ENCODE measurements at regions not wholly inside any gene's neighbourhood (a gene's known extent, or its start where the extent isn't known, plus 50 kb on each side); places are given as distances from the start of the nearest gene placed in this dataset.

DNA sequence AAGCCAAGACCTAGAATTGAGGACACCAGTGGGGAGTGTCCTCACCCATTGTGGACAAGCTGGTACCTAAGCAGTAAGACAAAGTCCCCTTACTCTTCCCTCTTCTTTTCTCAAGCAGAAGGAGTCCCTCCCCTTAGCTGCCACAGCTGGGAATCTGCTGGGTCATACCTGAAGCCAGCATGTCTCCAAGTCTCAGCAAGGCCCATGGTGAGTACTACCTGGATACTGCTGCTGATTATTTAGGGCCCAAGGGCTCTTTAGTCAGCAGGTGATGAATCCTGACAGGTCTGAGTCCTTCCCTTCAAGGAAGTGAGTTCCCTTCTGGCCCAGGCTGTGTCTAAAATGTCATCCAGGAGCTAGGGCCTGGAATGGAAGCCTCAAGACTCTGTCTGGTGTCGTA, 198.6 kb upstream of the STK17B start:
- H3K9ac ChIP-seq (replicated peaks; ENCODE audit: extremely low read depth, insufficient read depth, low read length) = no peak overlapping the region
- H3K36me3 ChIP-seq (ENCODE audit: control insufficient read depth in 2 of 2, extremely low read depth in 1 of 2, insufficient read depth in 2 of 2, low read length in 2 of 2) = no peaks in the 10 kb centered on the region
- no peaks in the 10 kb centered on the region for H4K20me1 ChIP-seq (replicated peaks; ENCODE audit: control insufficient read depth, extremely low read depth, insufficient read depth, low read length)
- TF ChIP-seq POLR2AphosphoS5 (IDR thresholded peaks at IDR 0.05; ENCODE audit: insufficient read depth, low read depth, low read length) (no peak), GATA2 (IDR thresholded peaks at IDR 0.05; ENCODE audit: insufficient read depth, insufficient read length, low read depth, low read length) (no peak)
- H3K79me2 ChIP-seq (ENCODE audit: control insufficient read depth, insufficient read depth, low read length) = no peaks in the 10 kb centered on the region
- H3K9me1 ChIP-seq (replicated peaks; ENCODE audit: control insufficient read depth, extremely low read depth, insufficient read depth, low read length) = no peaks in the 10 kb centered on the region
- no TSS peak for BruUV-seq (replicated peaks)
- intact Hi-C loops (cut with micrococcal nuclease) = loop anchor here (5.0 kb wide), 1 partner anchor 62 kb away; no protein-coding TSS in a partner anchor
- FAIRE-seq (no peak), DNase-seq (ENCODE audit: low read depth, low spot score) (no peak)
- H3K4me2 ChIP-seq (ENCODE audit: insufficient read depth, low read length) = no peak overlapping the region
- no peaks in the 10 kb centered on the region for H3K27me3 ChIP-seq (ENCODE audit: control insufficient read depth in 2 of 2, insufficient read depth in 2 of 2, low read length in 2 of 2)
- dilution Hi-C loops (cut with MboI; ENCODE audit: extremely low pct_ligation_motif_present, low sequenced_read_pairs) = no loop called here
- H3K4me1 ChIP-seq (ENCODE audit: control insufficient read depth, extremely low read depth, insufficient read depth, low read length) = peaks cover 39% of the 10 kb centered on the region
- POLR2A ChIA-PET = no interaction called here
- H3K27ac ChIP-seq (ENCODE audit: insufficient read depth, low read depth, low read length) = no peak overlapping the region
- H2AFZ ChIP-seq (ENCODE audit: low read depth, low read length) = no peak overlapping the region
- H3K4me3 ChIP-seq (replicated peaks in 1 of 3; ENCODE audit: insufficient read depth in 1 of 3, low read depth in 1 of 3, low read length in 3 of 3) = no peak overlapping the region
- CTCF ChIA-PET = interaction anchor here (1.9 kb wide), 1 partner anchor 33 kb away, joined by 6 read pairs; no protein-coding TSS in a partner anchor
- no peaks in the 10 kb centered on the region for H3K9me3 ChIP-seq (replicated peaks; ENCODE audit: control insufficient read depth, insufficient read depth, low read length)

DNA sequence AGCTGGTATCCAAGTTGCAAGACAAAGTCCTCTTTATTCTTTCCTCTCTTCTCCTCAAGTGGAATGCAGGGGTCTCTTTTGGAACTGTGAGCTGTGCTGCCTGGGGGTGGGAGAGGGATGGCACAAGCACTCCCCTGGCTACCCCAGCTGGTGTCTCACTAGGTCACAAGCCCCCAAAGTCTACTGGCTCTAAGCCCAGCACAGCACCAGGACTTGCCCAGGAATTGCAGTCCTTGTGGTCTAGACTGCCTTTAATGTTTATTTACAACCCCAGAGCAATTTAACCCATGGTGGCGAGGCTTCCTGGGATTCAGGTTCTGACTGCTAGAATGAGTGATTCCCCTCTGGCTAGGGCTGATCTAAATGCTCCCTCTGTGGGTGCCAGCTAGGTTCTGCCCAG, 199.0 kb upstream of the STK17B start:
- FAIRE-seq (no peak), DNase-seq (ENCODE audit: low read depth, low spot score) (no peak)
- H4K20me1 ChIP-seq (replicated peaks; ENCODE audit: control insufficient read depth, extremely low read depth, insufficient read depth, low read length) = no peaks in the 10 kb centered on the region
- CTCF ChIA-PET = interaction anchor here (1.9 kb wide), 1 partner anchor 33 kb away, joined by 6 read pairs; no protein-coding TSS in a partner anchor
- BruUV-seq (replicated peaks) = no TSS peak
- intact Hi-C loops (cut with micrococcal nuclease) (loop anchor here (5.0 kb wide), 1 partner anchor 62 kb away; no protein-coding TSS in a partner anchor), dilution Hi-C loops (cut with MboI; ENCODE audit: extremely low pct_ligation_motif_present, low sequenced_read_pairs) (no loop called here)
- no peaks in the 10 kb centered on the region for H3K36me3 ChIP-seq (ENCODE audit: control insufficient read depth in 2 of 2, extremely low read depth in 1 of 2, insufficient read depth in 2 of 2, low read length in 2 of 2)
- H3K27ac ChIP-seq (ENCODE audit: insufficient read depth, low read depth, low read length) = no peak overlapping the region
- H3K4me3 ChIP-seq (replicated peaks in 1 of 3; ENCODE audit: insufficient read depth in 1 of 3, low read depth in 1 of 3, low read length in 3 of 3) = no peak overlapping the region
- POLR2A ChIA-PET = no interaction called here
- H3K79me2 ChIP-seq (ENCODE audit: control insufficient read depth, insufficient read depth, low read length) = no peaks in the 10 kb centered on the region
- H3K9me1 ChIP-seq (replicated peaks; ENCODE audit: control insufficient read depth, extremely low read depth, insufficient read depth, low read length) = no peaks in the 10 kb centered on the region
- H3K9me3 ChIP-seq (replicated peaks; ENCODE audit: control insufficient read depth, insufficient read depth, low read length) = no peaks in the 10 kb centered on the region
- TF ChIP-seq EZH2 (IDR thresholded peaks at IDR 0.05; ENCODE audit: borderline replicate concordance, low read depth, low read length, severe bottlenecking) (no peak), JUN (IDR thresholded peaks at IDR 0.05; ENCODE audit: borderline replicate concordance, insufficient read depth, insufficient read length, low read depth) (no peak), MYC (IDR thresholded peaks at IDR 0.05; ENCODE audit: low read depth, low read length) (no peak), POLR2AphosphoS5 (IDR thresholded peaks at IDR 0.05; ENCODE audit: insufficient read depth, low read depth, low read length) (no peak)
- TF ChIP-seq, protein P1, sequence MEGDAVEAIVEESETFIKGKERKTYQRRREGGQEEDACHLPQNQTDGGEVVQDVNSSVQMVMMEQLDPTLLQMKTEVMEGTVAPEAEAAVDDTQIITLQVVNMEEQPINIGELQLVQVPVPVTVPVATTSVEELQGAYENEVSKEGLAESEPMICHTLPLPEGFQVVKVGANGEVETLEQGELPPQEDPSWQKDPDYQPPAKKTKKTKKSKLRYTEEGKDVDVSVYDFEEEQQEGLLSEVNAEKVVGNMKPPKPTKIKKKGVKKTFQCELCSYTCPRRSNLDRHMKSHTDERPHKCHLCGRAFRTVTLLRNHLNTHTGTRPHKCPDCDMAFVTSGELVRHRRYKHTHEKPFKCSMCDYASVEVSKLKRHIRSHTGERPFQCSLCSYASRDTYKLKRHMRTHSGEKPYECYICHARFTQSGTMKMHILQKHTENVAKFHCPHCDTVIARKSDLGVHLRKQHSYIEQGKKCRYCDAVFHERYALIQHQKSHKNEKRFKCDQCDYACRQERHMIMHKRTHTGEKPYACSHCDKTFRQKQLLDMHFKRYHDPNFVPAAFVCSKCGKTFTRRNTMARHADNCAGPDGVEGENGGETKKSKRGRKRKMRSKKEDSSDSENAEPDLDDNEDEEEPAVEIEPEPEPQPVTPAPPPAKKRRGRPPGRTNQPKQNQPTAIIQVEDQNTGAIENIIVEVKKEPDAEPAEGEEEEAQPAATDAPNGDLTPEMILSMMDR (IDR thresholded peaks at IDR 0.05; ENCODE audit: extremely low read depth in 1 of 2, insufficient read depth in 1 of 2, low read depth in 1 of 2, low read length in 2 of 2) = no peak
- H3K4me1 ChIP-seq (ENCODE audit: control insufficient read depth, extremely low read depth, insufficient read depth, low read length) = peaks cover 35% of the 10 kb centered on the region
- H3K4me2 ChIP-seq (ENCODE audit: insufficient read depth, low read length) = no peak overlapping the region
- H3K27me3 ChIP-seq (ENCODE audit: control insufficient read depth in 2 of 2, insufficient read depth in 2 of 2, low read length in 2 of 2) = no peaks in the 10 kb centered on the region
- no peak overlapping the region for H2AFZ ChIP-seq (ENCODE audit: low read depth, low read length)
- no peak overlapping the region for H3K9ac ChIP-seq (replicated peaks; ENCODE audit: extremely low read depth, insufficient read depth, low read length)

All from endothelial cell of umbilical vein (primary cell).